Activated CD8-positive, alpha-beta memory T cell treated with anti-CD3 and anti-CD28 coated beads, Interleukin-2, amount 50 U/mL, for 24 hours (primary cell): ENCODE measurements at regions not wholly inside any gene's neighbourhood (a gene's known extent, or its start where the extent isn't known, plus 50 kb on each side); places are given as distances from the start of the nearest gene placed in this dataset.

Source experiments
- DNase-seq: peaks from one replicate; pipeline ENCODE4 v3.0.0-alpha.2; 2020; ENCODE audit errors: extremely low read depth

- no peak for DNase-seq
Observed at GRCh38 chr14:106843386-106843785, 1317.0 kb downstream of the TMEM121 start.

DNA sequence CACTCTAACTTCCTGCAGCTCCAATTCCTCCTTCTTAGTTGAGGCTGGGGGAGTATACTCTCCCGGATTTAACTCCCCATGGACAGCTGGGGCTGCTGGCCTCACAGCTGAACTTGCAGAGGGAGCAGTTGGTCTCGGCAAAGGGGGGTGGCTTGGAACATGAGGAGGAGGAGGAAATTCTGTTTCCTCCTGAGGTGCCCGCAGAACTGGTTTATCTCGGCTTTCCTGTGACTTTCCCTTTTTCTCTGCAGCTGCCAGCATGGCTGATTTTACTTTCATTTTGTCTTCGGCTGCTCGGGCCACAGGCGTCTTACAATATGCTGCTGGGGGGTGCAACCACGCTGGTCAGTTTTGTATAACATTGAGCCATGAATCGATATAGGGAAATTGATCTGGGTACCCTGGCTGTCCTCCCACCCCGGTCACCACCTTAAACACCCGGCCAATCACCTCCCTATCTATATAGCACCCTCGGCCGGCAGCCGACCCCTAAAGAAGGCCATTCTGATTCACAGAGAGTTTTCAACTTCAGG, 1317.6 kb downstream of the TMEM121 start:
- DNase-seq, result no peak

GRCh38 chr14:106844608-106845285, 1318.4 kb downstream of the TMEM121 start:
- no peak for DNase-seq

DNA sequence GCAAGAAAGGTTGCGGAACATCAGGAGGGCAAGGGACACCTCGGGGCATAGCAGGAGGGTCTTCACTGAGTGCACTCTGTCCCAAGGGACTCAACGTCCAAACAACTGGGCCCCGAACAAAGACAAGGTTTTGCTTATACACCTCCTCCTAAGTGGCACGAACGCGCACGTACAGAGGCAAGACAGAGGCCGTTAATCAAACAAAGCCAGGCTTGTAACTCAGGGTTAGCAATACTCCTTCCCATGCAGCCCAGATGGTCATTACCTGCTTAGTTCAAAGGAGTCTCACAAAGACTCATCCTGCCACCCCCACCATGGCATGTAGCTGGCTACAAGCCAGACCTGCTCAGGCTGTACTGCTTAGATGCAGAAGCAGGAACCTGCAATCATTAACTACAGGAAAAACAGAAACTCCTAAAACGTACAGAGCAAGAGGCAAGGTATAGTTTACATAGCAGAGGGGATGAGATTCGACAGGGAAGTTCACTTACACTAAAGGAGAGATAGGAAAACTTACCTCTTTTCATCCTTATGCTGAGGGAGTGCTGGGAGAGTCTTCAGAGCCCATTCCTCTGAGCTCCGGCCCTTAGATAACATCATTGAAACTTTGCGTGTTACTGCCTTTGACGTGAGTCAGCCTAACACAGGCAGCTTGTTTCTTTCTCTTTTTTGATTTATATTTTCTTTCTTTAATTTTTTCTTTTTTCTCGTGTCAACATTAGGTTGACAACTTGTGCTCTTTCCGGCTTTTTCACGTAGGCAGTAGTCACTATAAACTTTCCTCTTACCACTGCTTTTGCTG, 1319.1 kb downstream of the TMEM121 start:
- no peak for DNase-seq

- DNase-seq, result no peak
Observed at GRCh38 chr14:106846218-106846617, 1319.8 kb downstream of the TMEM121 start.

DNA sequence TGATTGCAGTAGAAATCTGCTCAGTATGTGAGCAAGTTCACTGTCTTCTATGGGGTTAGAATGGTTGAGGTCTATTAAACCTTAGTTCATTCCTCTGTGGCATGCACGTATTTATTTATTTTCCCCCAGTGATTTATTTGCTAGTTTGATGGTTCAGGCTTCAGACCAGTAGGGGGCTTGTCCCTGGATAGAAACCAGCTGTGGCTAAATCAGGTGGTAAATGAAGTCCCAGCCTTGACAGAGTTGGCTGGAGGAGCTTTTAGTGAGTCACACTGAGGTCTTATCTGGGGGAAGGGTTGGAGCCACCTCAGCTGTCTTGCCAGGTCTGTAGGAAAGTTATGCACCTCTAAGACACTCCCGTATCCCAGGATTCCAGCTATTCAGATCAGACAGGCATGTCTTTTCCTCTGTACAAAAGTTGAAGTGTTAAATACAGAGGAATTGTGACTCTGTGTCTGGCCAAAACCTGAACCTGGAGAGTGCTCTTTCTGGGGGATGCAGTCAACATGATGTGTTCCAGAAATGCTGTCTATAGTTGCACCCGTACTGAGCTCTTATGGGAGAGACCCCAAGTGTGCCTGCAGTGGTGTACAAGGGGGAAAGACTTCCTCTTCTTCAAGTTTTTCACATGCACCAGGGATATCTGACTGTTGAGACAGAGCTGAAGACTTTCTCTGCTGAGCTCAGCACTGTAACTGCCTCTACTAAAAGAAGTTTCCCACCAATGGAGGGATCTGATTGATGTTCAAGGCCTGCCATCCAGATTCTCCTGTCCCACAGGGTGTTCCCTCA, 1322.1 kb downstream of the TMEM121 start:
- DNase-seq, result no peak

- DNase-seq, result no peak
Observed at GRCh38 chr14:106850913-106851825, 1324.8 kb downstream of the TMEM121 start.

DNA sequence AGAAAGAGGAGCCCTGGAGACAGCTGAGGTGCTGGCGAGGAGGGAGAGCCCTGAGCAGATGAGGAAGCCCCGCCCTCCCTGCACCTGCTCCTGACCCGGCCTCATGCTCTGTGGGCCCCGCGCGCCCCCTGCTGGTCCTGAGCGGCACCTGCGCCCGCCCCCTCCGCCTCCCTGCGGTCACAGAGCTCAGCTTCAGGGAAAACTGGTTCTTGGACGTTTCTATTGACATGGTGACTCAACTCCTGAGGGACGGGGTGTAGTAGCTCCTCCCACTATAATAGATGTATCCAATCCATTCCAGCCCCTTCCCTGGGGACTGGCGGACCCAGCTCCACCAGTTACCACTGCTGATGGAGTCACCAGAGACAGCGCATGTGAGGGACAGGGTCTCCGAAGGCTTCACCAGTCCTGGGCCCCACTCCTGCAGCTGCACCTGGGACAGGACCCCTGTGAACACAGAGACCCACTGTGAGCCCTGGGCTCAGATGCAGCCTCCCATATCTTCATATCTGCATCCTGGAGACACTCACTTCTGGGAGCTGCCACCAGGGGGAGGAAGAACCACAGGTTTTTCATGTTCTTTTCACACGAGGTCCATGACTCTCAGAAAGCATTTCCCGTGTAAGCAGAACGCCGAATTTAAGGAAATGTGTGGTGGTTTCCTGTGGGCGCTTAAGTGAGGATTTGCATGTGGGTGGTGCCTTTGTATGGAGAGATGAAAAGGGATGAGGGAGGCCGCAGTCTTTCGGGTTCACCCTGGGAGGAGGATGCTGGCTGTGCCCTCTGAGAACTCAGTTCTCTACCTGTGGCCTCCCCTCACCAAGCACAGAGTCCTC, 1346.4 kb downstream of the TMEM121 start:
- DNase-seq, result peak; percentile 66

GRCh38 chr14:106874350-106874749, 1348.0 kb downstream of the TMEM121 start:
- DNase-seq, result no peak

DNA sequence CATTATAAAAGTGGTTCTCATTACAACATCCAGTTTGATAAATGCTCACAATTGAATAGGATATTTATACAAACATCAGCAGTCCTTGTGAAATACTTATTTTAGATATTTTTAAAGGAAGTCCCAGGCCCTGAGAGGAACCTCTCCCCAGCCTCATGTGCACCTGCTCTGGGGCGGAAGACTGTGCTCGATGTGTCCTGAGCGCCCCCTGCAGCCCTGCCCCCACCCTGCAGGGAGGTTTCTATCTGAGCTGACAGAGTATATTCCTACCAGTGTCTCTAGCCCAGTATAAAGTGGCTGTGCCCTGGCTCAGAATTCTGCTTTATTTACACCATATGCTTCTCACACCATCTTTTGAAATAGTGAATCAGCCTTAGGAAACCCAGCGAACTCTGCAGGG, 1349.1 kb downstream of the TMEM121 start:
- no peak for DNase-seq

- DNase-seq, result no peak
Observed at GRCh38 chr14:106876711-106877110, 1350.3 kb downstream of the TMEM121 start.

- no peak for DNase-seq
Observed at GRCh38 chr14:106877517-106877916, 1351.1 kb downstream of the TMEM121 start.

- no peak for DNase-seq
Observed at GRCh38 chr14:106879241-106879640, 1352.9 kb downstream of the TMEM121 start.

- DNase-seq, result no peak
Observed at GRCh38 chr14:106883218-106883692, 1356.9 kb downstream of the TMEM121 start.
